ENCODE measurements at regions not wholly inside any gene's neighbourhood (a gene's known extent, or its start where the extent isn't known, plus 50 kb on each side); places are given as distances from the start of the nearest gene placed in this dataset.

- TF ChIP-seq REST (IDR thresholded peaks at IDR 0.05; ENCODE audit: unreplicated experiment): no peak
These were observed 376.4 kb downstream of the CHSY3 start (continued) for GRCh38 chr5:130280528-130281217.

- no peak for ATAC-seq
- no peaks in the 10 kb centered on the region for H3K36me3 Mint-ChIP-seq (ENCODE audit: low read depth)
- no peak overlapping the region for H2AFZ ChIP-seq
- H3K4me1 Mint-ChIP-seq: no peaks in the 10 kb centered on the region
- H3K4me2 ChIP-seq: no peak overlapping the region
- no peak overlapping the region for H3K4me3 Mint-ChIP-seq
- no peaks in the 10 kb centered on the region for H3K9me3 Mint-ChIP-seq
- no peak overlapping the region for H3K4me3 ChIP-seq
- peaks cover 26% of the 10 kb centered on the region for H3K27me3 ChIP-seq (ENCODE audit: insufficient read depth)
- H3K27ac Mint-ChIP-seq: no peak overlapping the region
- no peak overlapping the region for H3K27ac ChIP-seq (ENCODE audit: low read depth)
- no peaks in the 10 kb centered on the region for H3K4me1 ChIP-seq (ENCODE audit: insufficient read depth)
- no peak for DNase-seq (ENCODE audit: low spot score)
- H3K27me3 Mint-ChIP-seq (ENCODE audit: insufficient read depth, low read depth, poor library complexity): peaks cover 2% of the 10 kb centered on the region
- no peaks in the 10 kb centered on the region for H3F3A ChIP-seq (replicated peaks; ENCODE audit: low read depth)
- no peaks in the 10 kb centered on the region for H4K20me1 ChIP-seq (replicated peaks; ENCODE audit: insufficient read depth)
- no peaks in the 10 kb centered on the region for H3K9me2 ChIP-seq (ENCODE audit: insufficient read depth)
- H3K36me3 ChIP-seq (ENCODE audit: insufficient read depth): no peaks in the 10 kb centered on the region
- no peaks in the 10 kb centered on the region for H3K79me2 ChIP-seq (replicated peaks; ENCODE audit: insufficient read depth)
- TF ChIP-seq EZH2phosphoT487 (IDR thresholded peaks at IDR 0.05; ENCODE audit: unreplicated experiment) (no peak), NANOG (IDR thresholded peaks at IDR 0.05; ENCODE audit: borderline replicate concordance) (no peak), EZH2 (IDR thresholded peaks at IDR 0.05; ENCODE audit: low read depth, unreplicated experiment) (no peak), STAT1 (IDR thresholded peaks at IDR 0.05; ENCODE audit: unreplicated experiment) (no peak), POLR2AphosphoS5 (IDR thresholded peaks at IDR 0.05; ENCODE audit: low read depth) (no peak), ZNF462 (CRISPR knock-in tag; IDR thresholded peaks at IDR 0.05) (no peak), REST (IDR thresholded peaks at IDR 0.05; ENCODE audit: unreplicated experiment) (no peak), JUNB (IDR thresholded peaks at IDR 0.05; ENCODE audit: unreplicated experiment) (no peak), ZNF331 (CRISPR knock-in tag; IDR thresholded peaks at IDR 0.05; ENCODE audit: low read depth) (no peak)
These were observed 375.1 kb downstream of the CHSY3 start for GRCh38 chr5:130279386-130279785.

All from GM23338 (cell line).